ENCODE measurements at regions not wholly inside any gene's neighbourhood (a gene's known extent, or its start where the extent isn't known, plus 50 kb on each side); places are given as distances from the start of the nearest gene placed in this dataset.
"Not testable (repeated sequence)": the region's sequence is repeated elsewhere in the genome, so short reads cannot be mapped to it uniquely, and the experiment has no call there.

GRCh38 chr14:105587034-105587433 is 60.7 kb downstream of the TMEM121 start:
- not testable (repeated sequence) for TF ChIP-seq SUZ12 (IDR thresholded peaks at IDR 0.05; ENCODE audit: extremely low read depth, insufficient read depth, insufficient read length); ZNF274 (IDR thresholded peaks at IDR 0.05; ENCODE audit: low read depth, low read length); YY1 (IDR thresholded peaks at IDR 0.05; ENCODE audit: insufficient read depth, insufficient read length)

All from NT2/D1 (cell line).